ENCODE measurements at regions not wholly inside any gene's neighbourhood (a gene's known extent, or its start where the extent isn't known, plus 50 kb on each side); places are given as distances from the start of the nearest gene placed in this dataset.

DNA sequence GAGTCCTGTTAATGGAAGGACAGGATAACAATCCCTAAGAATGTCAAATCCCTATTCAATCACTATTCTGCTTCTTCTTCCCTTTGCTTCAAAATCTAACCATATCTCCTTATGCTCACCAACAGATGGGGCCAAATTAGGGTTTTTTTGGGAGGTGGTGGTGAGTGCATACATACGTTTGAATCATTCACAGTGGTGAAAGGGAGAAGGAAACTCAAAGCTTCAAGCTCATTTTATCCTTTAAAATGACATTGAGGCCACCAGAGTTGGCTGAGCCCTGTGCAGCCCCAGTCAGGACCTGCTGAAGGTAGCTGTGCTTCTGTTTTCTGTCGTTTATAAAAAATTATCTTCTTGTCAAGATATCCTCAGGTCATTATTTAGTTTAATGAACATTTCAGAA, 607.5 kb upstream of the AGTR1 start:
- Histone ChIP-seq H3K36me3 (ENCODE audit: control insufficient read depth, insufficient read depth, low read length) (no peaks in the 10 kb centered on the region), H3K4me3 (ENCODE audit: low read depth in 2 of 2, low read length in 2 of 2) (no peak overlapping the region), H3K27me3 (ENCODE audit: control insufficient read depth, insufficient read depth, low read length) (no peaks in the 10 kb centered on the region), H3K27ac (ENCODE audit: low read length) (no peak overlapping the region), H3K4me1 (ENCODE audit: control insufficient read depth, insufficient read depth, low read length) (no peaks in the 10 kb centered on the region), H3K9me3 (ENCODE audit: control insufficient read depth, insufficient read depth, low read depth, low read length) (no peaks in the 10 kb centered on the region)
- ATAC-seq: no peak
- in situ Hi-C loops (cut with HindIII; ENCODE audit: low pct_unique_long_range_greater_than_20kb, low sequenced_read_pairs): no loop called here
- POLR2A ChIA-PET: no interaction called here
- CTCF ChIA-PET: no interaction called here
- TF ChIP-seq POLR2AphosphoS5 (IDR thresholded peaks at IDR 0.05; ENCODE audit: low read depth, low read length) (no peak), SIN3A (IDR thresholded peaks at IDR 0.05; ENCODE audit: borderline replicate concordance, insufficient read depth, low read depth, low read length) (no peak), TCF7L2 (IDR thresholded peaks at IDR 0.05; ENCODE audit: low read depth, low read length) (no peak)
- TF ChIP-seq, protein P1, sequence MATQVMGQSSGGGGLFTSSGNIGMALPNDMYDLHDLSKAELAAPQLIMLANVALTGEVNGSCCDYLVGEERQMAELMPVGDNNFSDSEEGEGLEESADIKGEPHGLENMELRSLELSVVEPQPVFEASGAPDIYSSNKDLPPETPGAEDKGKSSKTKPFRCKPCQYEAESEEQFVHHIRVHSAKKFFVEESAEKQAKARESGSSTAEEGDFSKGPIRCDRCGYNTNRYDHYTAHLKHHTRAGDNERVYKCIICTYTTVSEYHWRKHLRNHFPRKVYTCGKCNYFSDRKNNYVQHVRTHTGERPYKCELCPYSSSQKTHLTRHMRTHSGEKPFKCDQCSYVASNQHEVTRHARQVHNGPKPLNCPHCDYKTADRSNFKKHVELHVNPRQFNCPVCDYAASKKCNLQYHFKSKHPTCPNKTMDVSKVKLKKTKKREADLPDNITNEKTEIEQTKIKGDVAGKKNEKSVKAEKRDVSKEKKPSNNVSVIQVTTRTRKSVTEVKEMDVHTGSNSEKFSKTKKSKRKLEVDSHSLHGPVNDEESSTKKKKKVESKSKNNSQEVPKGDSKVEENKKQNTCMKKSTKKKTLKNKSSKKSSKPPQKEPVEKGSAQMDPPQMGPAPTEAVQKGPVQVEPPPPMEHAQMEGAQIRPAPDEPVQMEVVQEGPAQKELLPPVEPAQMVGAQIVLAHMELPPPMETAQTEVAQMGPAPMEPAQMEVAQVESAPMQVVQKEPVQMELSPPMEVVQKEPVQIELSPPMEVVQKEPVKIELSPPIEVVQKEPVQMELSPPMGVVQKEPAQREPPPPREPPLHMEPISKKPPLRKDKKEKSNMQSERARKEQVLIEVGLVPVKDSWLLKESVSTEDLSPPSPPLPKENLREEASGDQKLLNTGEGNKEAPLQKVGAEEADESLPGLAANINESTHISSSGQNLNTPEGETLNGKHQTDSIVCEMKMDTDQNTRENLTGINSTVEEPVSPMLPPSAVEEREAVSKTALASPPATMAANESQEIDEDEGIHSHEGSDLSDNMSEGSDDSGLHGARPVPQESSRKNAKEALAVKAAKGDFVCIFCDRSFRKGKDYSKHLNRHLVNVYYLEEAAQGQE (IDR thresholded peaks at IDR 0.05; ENCODE audit: insufficient read depth in 1 of 2, low read depth in 2 of 2, low read length in 1 of 2): no peak
- intact Hi-C loops (cut with micrococcal nuclease; ENCODE audit: unreplicated experiment): no loop called here
- no TSS peak for BruUV-seq (replicated peaks)
- no peak for DNase-seq (ENCODE audit: low read depth, low spot score)

DNA sequence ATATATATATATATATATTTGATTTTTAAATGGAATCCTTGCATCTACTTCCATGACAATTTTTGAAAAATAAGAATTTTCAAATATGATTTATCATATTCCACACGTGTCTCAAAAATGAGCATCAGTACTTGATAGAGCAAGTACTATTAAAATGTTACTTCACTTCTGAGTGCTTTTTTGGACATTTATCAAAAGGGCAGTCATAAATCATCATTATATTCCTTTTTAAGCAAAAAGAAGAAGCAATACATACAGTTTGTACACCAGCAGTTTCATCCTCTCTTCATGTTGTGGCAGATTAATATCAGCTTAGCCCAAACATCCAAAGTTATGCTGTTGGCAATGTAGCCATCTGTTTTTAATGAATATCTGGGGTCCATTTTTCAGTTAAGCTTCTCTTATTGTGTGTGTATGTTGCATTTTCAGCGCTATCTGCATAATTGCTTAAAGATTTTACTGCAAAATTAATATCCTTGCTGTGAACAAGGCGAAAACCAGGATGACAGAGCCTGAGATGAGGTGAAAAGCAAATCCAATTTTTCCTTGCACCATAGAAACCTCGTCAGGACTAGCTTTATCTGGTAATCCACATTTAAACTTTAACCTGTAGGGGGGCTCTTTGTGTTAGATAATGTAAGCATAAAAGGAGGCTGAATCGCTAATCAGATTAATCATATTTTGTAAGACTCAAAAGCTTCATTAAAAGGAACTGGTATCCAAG, 604.9 kb upstream of the AGTR1 start:
- ChIA-PET CTCF (no interaction called here), POLR2A (no interaction called here)
- in situ Hi-C loops (cut with HindIII; ENCODE audit: low pct_unique_long_range_greater_than_20kb, low sequenced_read_pairs) (no loop called here), intact Hi-C loops (cut with micrococcal nuclease; ENCODE audit: unreplicated experiment) (no loop called here)
- ATAC-seq (no peak), DNase-seq (ENCODE audit: low read depth, low spot score) (no peak)
- no peak overlapping the region for H3K27ac ChIP-seq (ENCODE audit: low read length)
- TF ChIP-seq, protein P2, sequence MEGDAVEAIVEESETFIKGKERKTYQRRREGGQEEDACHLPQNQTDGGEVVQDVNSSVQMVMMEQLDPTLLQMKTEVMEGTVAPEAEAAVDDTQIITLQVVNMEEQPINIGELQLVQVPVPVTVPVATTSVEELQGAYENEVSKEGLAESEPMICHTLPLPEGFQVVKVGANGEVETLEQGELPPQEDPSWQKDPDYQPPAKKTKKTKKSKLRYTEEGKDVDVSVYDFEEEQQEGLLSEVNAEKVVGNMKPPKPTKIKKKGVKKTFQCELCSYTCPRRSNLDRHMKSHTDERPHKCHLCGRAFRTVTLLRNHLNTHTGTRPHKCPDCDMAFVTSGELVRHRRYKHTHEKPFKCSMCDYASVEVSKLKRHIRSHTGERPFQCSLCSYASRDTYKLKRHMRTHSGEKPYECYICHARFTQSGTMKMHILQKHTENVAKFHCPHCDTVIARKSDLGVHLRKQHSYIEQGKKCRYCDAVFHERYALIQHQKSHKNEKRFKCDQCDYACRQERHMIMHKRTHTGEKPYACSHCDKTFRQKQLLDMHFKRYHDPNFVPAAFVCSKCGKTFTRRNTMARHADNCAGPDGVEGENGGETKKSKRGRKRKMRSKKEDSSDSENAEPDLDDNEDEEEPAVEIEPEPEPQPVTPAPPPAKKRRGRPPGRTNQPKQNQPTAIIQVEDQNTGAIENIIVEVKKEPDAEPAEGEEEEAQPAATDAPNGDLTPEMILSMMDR (IDR thresholded peaks at IDR 0.05): no peak
- TF ChIP-seq SIN3A (IDR thresholded peaks at IDR 0.05; ENCODE audit: borderline replicate concordance, insufficient read depth, low read depth, low read length): no peak
- H3K9me3 ChIP-seq (ENCODE audit: control insufficient read depth, insufficient read depth, low read depth, low read length): no peaks in the 10 kb centered on the region
- H3K36me3 ChIP-seq (ENCODE audit: control insufficient read depth, insufficient read depth, low read length): no peaks in the 10 kb centered on the region
- no peaks in the 10 kb centered on the region for H3K4me1 ChIP-seq (ENCODE audit: control insufficient read depth, insufficient read depth, low read length)
- no peaks in the 10 kb centered on the region for H3K27me3 ChIP-seq (ENCODE audit: control insufficient read depth, insufficient read depth, low read length)
- no TSS peak for BruUV-seq (replicated peaks)
- H3K4me3 ChIP-seq (ENCODE audit: low read depth in 2 of 2, low read length in 2 of 2): no peak overlapping the region

DNA sequence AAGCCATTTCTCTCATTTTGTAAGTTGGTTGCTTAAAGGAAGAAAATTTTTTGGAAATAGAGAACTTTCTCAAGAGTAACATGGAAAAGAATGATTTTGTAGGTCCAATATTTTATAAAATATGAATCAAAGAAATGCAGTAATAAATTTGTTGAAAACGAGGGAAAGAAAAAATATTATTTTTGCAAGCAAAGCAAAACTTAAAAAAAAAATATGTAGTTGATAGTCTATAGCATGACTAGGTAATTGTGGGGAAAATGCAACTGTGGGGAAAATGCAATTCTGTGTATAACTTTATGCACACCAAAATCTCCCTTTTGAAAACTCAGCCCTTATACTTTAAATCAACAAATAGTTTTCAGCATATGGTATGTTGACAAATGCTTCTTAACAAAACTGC, 604.0 kb upstream of the AGTR1 start:
- no peak for TF ChIP-seq SIN3A (IDR thresholded peaks at IDR 0.05; ENCODE audit: borderline replicate concordance, insufficient read depth, low read depth, low read length)
- no peak for TF ChIP-seq TCF7L2 (IDR thresholded peaks at IDR 0.05; ENCODE audit: low read depth, low read length)
- TF ChIP-seq, protein P2 (IDR thresholded peaks at IDR 0.05): no peak
- TF ChIP-seq, protein P1 (IDR thresholded peaks at IDR 0.05; ENCODE audit: insufficient read depth in 1 of 2, low read depth in 2 of 2, low read length in 1 of 2): no peak
- no peak for TF ChIP-seq POLR2AphosphoS5 (IDR thresholded peaks at IDR 0.05; ENCODE audit: low read depth, low read length)
- no peaks in the 10 kb centered on the region for H3K36me3 ChIP-seq (ENCODE audit: control insufficient read depth, insufficient read depth, low read length)
- ATAC-seq (no peak), DNase-seq (ENCODE audit: low read depth, low spot score) (no peak)
- no peaks in the 10 kb centered on the region for H3K9me3 ChIP-seq (ENCODE audit: control insufficient read depth, insufficient read depth, low read depth, low read length)
- no peaks in the 10 kb centered on the region for H3K4me1 ChIP-seq (ENCODE audit: control insufficient read depth, insufficient read depth, low read length)
- no TSS peak for BruUV-seq (replicated peaks)
- H3K27ac ChIP-seq (ENCODE audit: low read length): no peak overlapping the region
- ChIA-PET POLR2A (no interaction called here), CTCF (no interaction called here)
- H3K4me3 ChIP-seq (ENCODE audit: low read depth in 2 of 2, low read length in 2 of 2): no peak overlapping the region
- intact Hi-C loops (cut with micrococcal nuclease; ENCODE audit: unreplicated experiment): no loop called here
- H3K27me3 ChIP-seq (ENCODE audit: control insufficient read depth, insufficient read depth, low read length): no peaks in the 10 kb centered on the region
- in situ Hi-C loops (cut with HindIII; ENCODE audit: low pct_unique_long_range_greater_than_20kb, low sequenced_read_pairs): no loop called here

Measured in Panc1 (cell line).